Panc1 (cell line): ENCODE measurements at regions not wholly inside any gene's neighbourhood (a gene's known extent, or its start where the extent isn't known, plus 50 kb on each side); places are given as distances from the start of the nearest gene placed in this dataset.

Experiments used
- CTCF ChIP-seq: fragments of 450-650 bp; IDR thresholded peaks from 2 replicates; pipeline ENCODE4 v1.5.1; 2017; ENCODE audit warnings: mild to moderate bottlenecking
- POLR2AphosphoS5 ChIP-seq: IDR thresholded peaks from 2 replicates; pipeline ENCODE4 v1.6.1; 2012; ENCODE audit warnings: mild to moderate bottlenecking, low read depth, low read length, moderate library complexity
- SIN3A ChIP-seq: IDR thresholded peaks from 2 replicates; pipeline ENCODE4 v1.6.1; 2012; ENCODE audit warnings: low read depth, mild to moderate bottlenecking, low read length, moderate library complexity, borderline replicate concordance; ENCODE audit not compliant: insufficient read depth

- TF ChIP-seq CTCF (no peak), POLR2AphosphoS5 (no peak), SIN3A (no peak)
Measured at GRCh38 chr7:94296881-94297280, 97.8 kb upstream of the COL1A2 start.
